GM12891 (cell line): ENCODE measurements at regions not wholly inside any gene's neighbourhood (a gene's known extent, or its start where the extent isn't known, plus 50 kb on each side); places are given as distances from the start of the nearest gene placed in this dataset.

Source experiments
- PAX5 ChIP-seq: IDR thresholded peaks from 2 replicates; pipeline ENCODE4 v1.6.1; 2011; ENCODE audit warnings: low read length, moderate library complexity, mild to moderate bottlenecking; ENCODE audit not compliant: insufficient read depth, severe bottlenecking
- POLR2A ChIP-seq: IDR thresholded peaks from 2 replicates; pipeline ENCODE4 v1.6.1; 2011; ENCODE audit warnings: low read depth, low read length, control low read depth
- POLR2AphosphoS5 ChIP-seq: IDR thresholded peaks from 2 replicates; pipeline ENCODE4 v1.6.1; 2011; ENCODE audit warnings: low read depth, low read length, control low read depth
- POU2F2 ChIP-seq: IDR thresholded peaks from 2 replicates; pipeline ENCODE4 v1.6.1; 2011; ENCODE audit warnings: low read depth, mild to moderate bottlenecking, control low read depth, low read length, moderate library complexity
- TAF1 ChIP-seq: IDR thresholded peaks from 2 replicates; pipeline ENCODE4 v1.6.1; 2011; ENCODE audit warnings: low read depth, low read length, control low read depth

- TF ChIP-seq POLR2A (no peak), TAF1 (no peak), POLR2AphosphoS5 (no peak), POU2F2 (no peak), PAX5 (no peak)
These were observed 74.8 kb upstream of the SMIM21 start for GRCh38 chr18:75502286-75502685.
